PC-9 (cell line): ENCODE measurements at regions not wholly inside any gene's neighbourhood (a gene's known extent, or its start where the extent isn't known, plus 50 kb on each side); places are given as distances from the start of the nearest gene placed in this dataset.
A peak's percentile ranks its signal among the peaks of the same experiment; 100 is the strongest.

ENCODE experiments used
- BruUV-seq: library from RNA; stranded (reverse); fragments of 400-500 nt; replicated peaks from 2 replicates; lab custom pipeline; 2021; lab: Mats Ljungman, UMichigan
- CTCF ChIA-PET: fragments of 300-600 bp; sonication (Branson Sonifier 250); formaldehyde crosslinking; loops from one replicate; lab custom pipeline; 2022; ENCODE audit warnings: antibody characterized with exemption; lab: Charles Lee
- POLR2A ChIA-PET: fragments of 300-600 bp; sonication (Branson Sonifier 250); formaldehyde crosslinking; loops from one replicate; lab custom pipeline; 2022; ENCODE audit warnings: antibody characterized with exemption; ENCODE audit not compliant: unreplicated experiment; lab: Charles Lee
- DNase-seq, 2 experiments: peaks; one replicate each; pipeline versions ENCODE4 v3.0.0 to v3.0.0-alpha.2; 2015 to 2022; ENCODE audit warnings: mixed read lengths in 1 of 2
- H2AFZ ChIP-seq: fragments of 200-600 bp; sonication (generic); 2 replicates; pipeline ENCODE4 v1.8.1; 2017; ENCODE audit warnings: antibody characterized with exemption
- H3F3A ChIP-seq: fragments of 200-600 bp; sonication (generic); 2 replicates; pipeline ENCODE4 v1.8.1; 2017; ENCODE audit warnings: antibody characterized with exemption, mild to moderate bottlenecking, low read depth; ENCODE audit not compliant: insufficient read depth
- H3K27ac ChIP-seq: fragments of 200-600 bp; sonication (generic); 2 replicates; pipeline ENCODE4 v1.6.1; 2016; ENCODE audit warnings: mixed run types
- H3K27me3 ChIP-seq: fragments of 200-600 bp; sonication (generic); 2 replicates; pipeline ENCODE4 v1.6.1; 2016; ENCODE audit warnings: low read depth, mixed run types; ENCODE audit not compliant: insufficient read depth
- H3K36me3 ChIP-seq: fragments of 200-600 bp; sonication (generic); 2 replicates; pipeline ENCODE4 v1.6.1; 2016; ENCODE audit warnings: low read depth, mixed run types
- H3K4me1 ChIP-seq: fragments of 200-600 bp; sonication (generic); replicated peaks from 2 replicates; pipeline ENCODE4 v1.6.1; 2016; ENCODE audit warnings: mixed run types; ENCODE audit not compliant: insufficient read depth
- H3K4me2 ChIP-seq: fragments of 200-600 bp; sonication (generic); 2 replicates; pipeline ENCODE4 v1.6.1; 2017; ENCODE audit warnings: mixed run types
- H3K4me3 ChIP-seq: fragments of 200-600 bp; sonication (generic); 2 replicates; pipeline ENCODE4 v1.6.1; 2016; ENCODE audit warnings: mixed run types
- H3K79me2 ChIP-seq: fragments of 200-600 bp; sonication (generic); 2 replicates; pipeline ENCODE4 v1.6.1; 2017; ENCODE audit warnings: low read depth, mixed run types
- H3K9me2 ChIP-seq: fragments of 200-600 bp; sonication (generic); 2 replicates; pipeline ENCODE4 v1.8.1; 2017; ENCODE audit warnings: mild to moderate bottlenecking; ENCODE audit not compliant: insufficient read depth
- H3K9me3 ChIP-seq: fragments of 200-600 bp; sonication (generic); 2 replicates; pipeline ENCODE4 v1.8.1; 2016; ENCODE audit warnings: low read depth; ENCODE audit not compliant: insufficient read depth
- H4K20me1 ChIP-seq: fragments of 200-600 bp; sonication (generic); 2 replicates; pipeline ENCODE4 v1.8.1; 2017; ENCODE audit not compliant: insufficient read depth
- EZH2 ChIP-seq: fragments of 200-600 bp; sonication (generic); IDR thresholded peaks from 2 replicates; pipeline ENCODE4 v1.8.0; 2017; ENCODE audit warnings: antibody characterized with exemption, low read depth
- intact Hi-C: fragments of 100-400 bp; cut with micrococcal nuclease; formaldehyde crosslinking; loops from one replicate; pipeline ENCODE4 v1.10.0; 2022; ENCODE audit not compliant: unreplicated experiment
- TF ChIP-seq, protein P1 (sequence below): fragments of 200-600 bp; sonication (generic); conservative IDR thresholded peaks from 2 replicates; pipeline ENCODE4 v1.6.1; 2017; ENCODE audit warnings: mixed run types, antibody characterized with exemption, mild to moderate bottlenecking, moderate library complexity

DNA sequence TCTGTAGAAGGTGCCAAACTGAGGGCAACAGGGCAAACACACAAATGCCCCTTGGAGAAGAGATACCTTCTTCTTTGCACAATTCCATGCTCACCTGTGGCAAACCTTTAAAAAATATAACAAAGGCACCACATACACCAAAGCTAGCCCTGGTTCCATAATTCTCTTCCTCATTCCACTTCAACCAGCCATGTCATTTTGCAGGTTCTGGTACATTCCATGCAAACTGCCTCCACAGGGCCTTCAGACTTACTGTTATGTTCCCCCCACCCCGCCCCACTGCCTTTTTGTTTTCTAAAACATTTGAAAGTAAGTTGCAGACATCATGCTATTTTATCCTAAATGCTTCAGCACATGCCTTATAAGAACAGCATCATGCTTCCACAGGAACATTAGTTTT lies 269.0 kb downstream of the NSUN3 start:
- Histone ChIP-seq H3K27me3 (no peaks in the 10 kb centered on the region), H3K9me2 (no peaks in the 10 kb centered on the region), H4K20me1 (no peaks in the 10 kb centered on the region), H3K4me2 (no peak overlapping the region), H3K9me3 (no peaks in the 10 kb centered on the region), H3F3A (no peaks in the 10 kb centered on the region), H2AFZ (no peak overlapping the region), H3K36me3 (no peaks in the 10 kb centered on the region), H3K27ac (no peak overlapping the region), H3K4me3 (no peak overlapping the region), H3K79me2 (no peaks in the 10 kb centered on the region), H3K4me1 (no peaks in the 10 kb centered on the region)
- no peak for TF ChIP-seq EZH2
- TF ChIP-seq, protein P1, sequence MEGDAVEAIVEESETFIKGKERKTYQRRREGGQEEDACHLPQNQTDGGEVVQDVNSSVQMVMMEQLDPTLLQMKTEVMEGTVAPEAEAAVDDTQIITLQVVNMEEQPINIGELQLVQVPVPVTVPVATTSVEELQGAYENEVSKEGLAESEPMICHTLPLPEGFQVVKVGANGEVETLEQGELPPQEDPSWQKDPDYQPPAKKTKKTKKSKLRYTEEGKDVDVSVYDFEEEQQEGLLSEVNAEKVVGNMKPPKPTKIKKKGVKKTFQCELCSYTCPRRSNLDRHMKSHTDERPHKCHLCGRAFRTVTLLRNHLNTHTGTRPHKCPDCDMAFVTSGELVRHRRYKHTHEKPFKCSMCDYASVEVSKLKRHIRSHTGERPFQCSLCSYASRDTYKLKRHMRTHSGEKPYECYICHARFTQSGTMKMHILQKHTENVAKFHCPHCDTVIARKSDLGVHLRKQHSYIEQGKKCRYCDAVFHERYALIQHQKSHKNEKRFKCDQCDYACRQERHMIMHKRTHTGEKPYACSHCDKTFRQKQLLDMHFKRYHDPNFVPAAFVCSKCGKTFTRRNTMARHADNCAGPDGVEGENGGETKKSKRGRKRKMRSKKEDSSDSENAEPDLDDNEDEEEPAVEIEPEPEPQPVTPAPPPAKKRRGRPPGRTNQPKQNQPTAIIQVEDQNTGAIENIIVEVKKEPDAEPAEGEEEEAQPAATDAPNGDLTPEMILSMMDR = no peak
- no peak for DNase-seq
- intact Hi-C loops = no loop called here
- ChIA-PET POLR2A (no interaction called here), CTCF (no interaction called here)
- BruUV-seq = no TSS peak

DNA sequence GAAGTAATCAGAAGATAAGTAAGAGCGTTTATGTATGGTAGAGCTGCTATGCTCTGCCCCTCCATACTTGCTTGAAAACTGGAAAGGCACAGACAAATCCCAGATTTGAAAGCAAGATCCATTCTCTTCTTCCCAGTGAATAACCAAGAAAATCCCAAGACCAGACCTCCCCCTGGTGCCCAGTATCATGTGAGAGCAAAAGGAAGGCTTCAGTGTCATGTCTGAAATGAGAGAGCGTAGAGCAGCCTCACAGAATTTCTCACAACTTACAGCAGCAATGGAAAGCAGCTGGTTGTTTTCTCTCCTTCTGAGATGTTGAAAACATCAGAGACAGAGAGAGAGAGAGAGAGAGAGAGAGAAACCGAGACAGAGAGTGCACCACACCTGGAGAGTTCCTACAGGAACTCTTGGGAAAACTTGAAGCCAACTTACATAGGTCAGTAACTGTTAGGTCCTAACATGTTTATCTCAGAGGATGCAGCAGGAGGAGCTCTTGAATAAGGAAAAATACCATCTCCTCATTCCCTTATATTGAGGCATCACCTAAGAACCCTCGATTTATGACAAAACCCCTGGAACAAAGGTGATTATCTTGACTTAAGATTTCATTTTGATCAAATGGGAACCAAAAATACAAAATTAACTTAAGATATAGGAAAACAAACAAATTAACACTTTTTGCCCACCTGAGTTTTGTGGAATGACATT lies 273.3 kb downstream of the NSUN3 start:
- BruUV-seq = no TSS peak
- ChIA-PET POLR2A (no interaction called here), CTCF (no interaction called here)
- H3K9me3 ChIP-seq = no peaks in the 10 kb centered on the region
- DNase-seq = no peak
- H3K27me3 ChIP-seq = no peaks in the 10 kb centered on the region
- H3K79me2 ChIP-seq = no peaks in the 10 kb centered on the region
- H3K4me3 ChIP-seq = no peak overlapping the region
- no peaks in the 10 kb centered on the region for H3K4me1 ChIP-seq
- no peak overlapping the region for H3K27ac ChIP-seq
- intact Hi-C loops = no loop called here
- TF ChIP-seq, protein P1 = peak; percentile 59
- TF ChIP-seq EZH2 = no peak
- no peaks in the 10 kb centered on the region for H3K36me3 ChIP-seq
- no peaks in the 10 kb centered on the region for H4K20me1 ChIP-seq
- H3K4me2 ChIP-seq = no peak overlapping the region
- no peaks in the 10 kb centered on the region for H3F3A ChIP-seq
- no peak overlapping the region for H2AFZ ChIP-seq
- no peaks in the 10 kb centered on the region for H3K9me2 ChIP-seq

DNA sequence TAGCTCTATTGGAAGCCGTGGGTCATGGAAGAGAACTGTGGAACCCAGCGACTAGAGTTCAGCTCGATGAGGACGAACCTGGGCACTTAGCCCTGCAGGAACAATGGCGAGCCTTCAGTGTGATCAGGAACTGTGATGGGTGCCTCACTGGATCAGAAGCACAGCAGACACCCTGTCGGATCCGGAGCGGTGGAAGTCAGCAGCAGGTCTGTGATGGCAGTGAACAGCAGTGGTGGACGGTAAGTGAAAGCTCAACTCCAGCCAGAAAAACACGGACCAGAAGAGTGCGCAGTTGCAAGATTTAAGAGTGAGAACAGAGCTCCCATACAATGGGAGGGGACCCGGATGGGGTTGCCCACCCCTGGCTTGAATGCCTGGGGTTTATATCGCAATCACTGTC lies 282.2 kb downstream of the NSUN3 start:
- DNase-seq = no peak
- Histone ChIP-seq H3K79me2 (no peaks in the 10 kb centered on the region), H3K9me2 (no peaks in the 10 kb centered on the region), H4K20me1 (no peaks in the 10 kb centered on the region), H3K27ac (no peak overlapping the region), H3K36me3 (no peaks in the 10 kb centered on the region), H3K4me2 (no peak overlapping the region), H3F3A (no peaks in the 10 kb centered on the region), H3K9me3 (no peaks in the 10 kb centered on the region), H3K27me3 (no peaks in the 10 kb centered on the region), H3K4me3 (no peak overlapping the region), H3K4me1 (no peaks in the 10 kb centered on the region), H2AFZ (no peak overlapping the region)
- POLR2A ChIA-PET = interaction anchor here (0.5 kb wide), 1 partner anchor 175 kb away, joined by 3 read pairs; no protein-coding TSS in a partner anchor
- TF ChIP-seq EZH2 = no peak
- intact Hi-C loops = no loop called here
- BruUV-seq = no TSS peak
- CTCF ChIA-PET = no interaction called here
